RCC 7860 (cell line): ENCODE measurements at regions not wholly inside any gene's neighbourhood (a gene's known extent, or its start where the extent isn't known, plus 50 kb on each side); places are given as distances from the start of the nearest gene placed in this dataset.
A peak's percentile ranks its signal among the peaks of the same experiment; 100 is the strongest.
"Not testable (repeated sequence)": the region's sequence is repeated elsewhere in the genome, so short reads cannot be mapped to it uniquely, and the experiment has no call there.

Source experiments
- DNase-seq: peaks from one replicate; pipeline ENCODE4 v3.0.0-alpha.2; 2015; ENCODE audit warnings: low spot score
- FAIRE-seq: peaks from 2 replicates; lab custom pipeline; 2012; peaks lifted over from hg19 to GRCh38; lab: Jason Lieb, UNC

DNA sequence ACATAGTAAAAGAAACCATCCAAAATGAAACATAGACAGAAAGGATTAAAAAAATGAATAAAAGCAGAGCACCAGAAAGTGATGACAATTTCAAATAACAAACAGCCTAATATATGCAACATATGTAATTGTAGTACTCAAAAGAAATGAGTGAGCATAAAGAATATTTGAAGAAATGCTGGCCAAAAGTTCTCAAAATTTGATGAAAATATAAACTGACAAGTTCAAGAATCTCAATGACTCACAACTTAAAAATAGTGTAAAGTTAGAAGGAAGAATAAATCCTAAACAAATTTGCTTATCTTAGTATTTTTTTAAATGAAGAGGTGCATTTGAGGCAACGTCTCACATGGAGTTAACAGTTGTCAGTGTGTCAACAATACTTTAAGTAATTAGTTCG, 498.9 kb downstream of the SLC6A15 start:
- no peak for DNase-seq

DNA sequence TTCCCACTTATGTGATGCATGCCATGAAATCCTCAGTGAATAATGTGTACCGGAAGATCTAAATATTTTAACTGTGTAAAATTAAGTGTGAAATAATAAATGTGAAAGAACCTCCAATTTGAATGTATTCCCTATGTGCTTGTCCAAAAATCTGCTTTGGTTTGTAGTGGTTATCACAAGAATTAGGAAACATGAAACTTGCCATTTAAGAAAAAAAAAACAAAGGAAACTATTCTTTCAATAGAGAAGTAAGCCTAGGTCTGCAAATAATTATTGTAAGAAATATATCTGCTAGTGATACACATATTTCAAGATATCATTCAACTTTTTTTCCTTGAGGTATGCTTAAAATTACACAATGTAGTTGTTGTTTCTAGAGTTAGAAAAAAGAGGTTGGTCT, 500.4 kb downstream of the SLC6A15 start:
- DNase-seq = no peak
- no peak for FAIRE-seq

More for the DNA sequence above, 498.9 kb downstream of the SLC6A15 start:
- FAIRE-seq = no peak

DNA sequence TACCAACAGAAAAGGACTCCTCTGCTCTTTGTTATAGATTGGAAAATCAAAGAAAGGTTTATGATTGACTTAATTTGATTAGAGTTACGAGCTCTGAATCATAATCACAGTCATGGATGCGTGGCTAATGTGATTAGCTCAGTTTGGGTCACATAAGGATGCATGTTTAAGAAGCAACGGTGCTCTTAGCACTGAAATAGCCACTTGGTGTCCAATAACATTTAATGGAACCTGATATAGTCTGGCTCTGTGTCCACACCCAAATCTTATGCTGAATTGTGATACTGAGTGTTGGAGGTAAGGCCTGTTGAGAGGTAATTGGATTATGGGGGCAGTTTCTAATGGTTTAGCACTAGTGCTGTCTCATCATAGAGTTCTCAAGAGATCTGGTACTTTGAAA, 501.6 kb downstream of the SLC6A15 start:
- FAIRE-seq = no peak
- DNase-seq = no peak

DNA sequence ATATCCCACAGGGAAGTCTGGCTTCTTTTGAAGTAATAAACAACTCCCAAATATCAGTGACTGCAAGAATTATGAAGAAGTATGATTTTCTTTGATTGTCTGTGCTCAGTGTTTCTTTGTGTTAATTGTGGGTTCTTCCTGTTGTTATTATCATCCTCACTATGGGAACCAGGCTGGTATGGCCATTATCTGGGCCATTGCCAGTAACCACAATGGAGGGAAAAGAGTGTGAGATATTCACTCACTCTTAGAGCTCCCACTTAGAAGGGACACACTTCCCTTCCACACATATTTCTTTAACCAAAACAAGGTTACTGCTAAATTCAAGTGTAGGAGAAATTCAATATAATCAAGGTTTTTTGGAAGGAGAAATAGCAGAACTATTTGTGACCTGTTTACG, 503.7 kb downstream of the SLC6A15 start:
- FAIRE-seq = no peak
- DNase-seq = no peak

DNA sequence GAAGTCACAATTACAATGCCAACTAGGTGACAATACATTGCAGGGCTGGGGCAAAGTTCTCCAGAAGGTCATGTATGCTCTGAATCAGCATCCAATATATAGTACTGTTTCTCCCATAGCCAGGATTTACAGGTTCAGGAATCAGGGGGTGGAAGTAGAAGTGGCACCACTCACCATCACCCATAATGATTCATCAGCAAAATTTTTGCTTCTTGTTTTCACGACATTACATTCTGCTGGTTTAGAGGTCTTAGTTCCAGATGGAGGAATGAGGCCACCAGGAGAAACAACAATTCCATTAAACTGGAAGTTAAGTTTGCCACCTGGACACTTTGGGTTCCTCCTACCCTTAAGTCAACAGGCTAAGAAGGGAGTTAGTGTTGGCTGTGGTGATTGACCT, 505.9 kb downstream of the SLC6A15 start:
- not testable (repeated sequence) for FAIRE-seq, DNase-seq

DNA sequence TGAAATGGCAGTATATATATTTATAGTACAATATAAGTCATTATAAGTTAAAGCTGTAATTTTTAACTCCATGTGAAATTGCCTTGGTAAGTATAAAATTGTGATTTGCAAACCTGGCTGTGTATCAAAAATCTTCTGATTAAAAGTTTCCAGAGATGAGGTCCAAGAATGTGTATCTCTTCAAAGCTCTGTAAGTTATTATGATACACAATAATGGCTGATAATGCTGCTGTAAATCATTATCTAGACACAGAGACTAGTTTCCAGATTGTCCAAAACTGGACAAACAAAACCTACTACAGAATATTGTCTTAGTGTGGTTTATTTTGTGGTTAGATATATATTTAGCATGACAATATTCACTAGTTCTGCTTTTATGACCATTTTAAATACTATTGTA, 514.8 kb downstream of the SLC6A15 start:
- no peak for DNase-seq
- no peak for FAIRE-seq

DNA sequence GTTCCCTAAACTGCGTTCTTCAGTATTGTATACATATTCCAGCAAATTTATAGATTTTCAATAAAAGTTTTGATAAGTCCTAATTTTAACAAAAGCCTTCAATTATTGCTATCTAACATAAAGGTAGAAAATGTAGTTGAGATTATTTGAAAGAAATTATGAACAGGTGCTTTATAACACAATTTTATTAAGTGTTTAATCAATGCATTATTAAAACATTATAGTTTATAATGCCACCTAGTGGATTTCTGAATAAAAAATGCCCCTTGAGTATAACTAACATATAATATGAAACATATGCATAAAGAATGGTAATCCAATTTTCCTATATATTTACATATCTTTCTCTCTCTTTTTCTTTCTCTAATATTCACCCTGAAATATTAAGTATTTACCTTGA, 515.3 kb downstream of the SLC6A15 start:
- peak; percentile 25 for FAIRE-seq
- DNase-seq = no peak

DNA sequence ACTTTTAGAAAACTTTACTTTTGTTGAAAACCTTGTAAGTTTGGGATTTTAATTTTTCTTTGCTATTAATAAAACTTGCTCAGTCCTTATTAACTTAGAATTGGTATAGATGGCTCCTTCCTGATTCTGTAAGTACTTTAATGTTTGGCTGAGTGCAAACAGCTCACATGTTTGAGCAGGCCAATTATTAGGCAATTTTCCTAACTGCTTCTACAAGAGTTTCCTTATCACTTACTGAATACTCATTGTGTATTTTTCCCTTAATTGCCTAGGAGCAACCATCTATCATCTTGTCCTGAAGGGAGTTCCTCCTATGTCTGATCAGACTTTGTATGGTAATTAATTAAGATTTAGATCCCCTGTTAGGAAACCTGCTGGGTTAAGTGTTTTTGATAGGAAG, 521.4 kb downstream of the SLC6A15 start:
- DNase-seq, FAIRE-seq: not testable (repeated sequence)

DNA sequence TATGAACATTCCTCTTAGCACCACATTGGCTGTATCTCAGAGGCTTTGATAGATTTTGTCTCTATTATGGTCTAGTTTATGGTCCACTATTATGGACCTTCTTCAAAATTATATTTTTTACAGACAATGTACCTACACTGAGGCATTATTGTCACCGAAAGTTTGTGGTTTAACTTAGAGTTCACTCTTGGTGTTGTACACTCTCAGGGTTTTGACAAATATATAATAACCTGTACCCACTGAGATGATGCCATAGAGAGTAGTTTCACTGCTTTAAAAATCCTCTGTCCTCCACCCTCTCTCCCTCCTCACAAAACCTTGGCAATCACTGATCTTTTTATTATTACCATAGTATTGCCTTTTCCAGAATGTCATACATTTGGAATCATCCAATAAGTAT, 528.2 kb downstream of the SLC6A15 start:
- no peak for FAIRE-seq
- no peak for DNase-seq

DNA sequence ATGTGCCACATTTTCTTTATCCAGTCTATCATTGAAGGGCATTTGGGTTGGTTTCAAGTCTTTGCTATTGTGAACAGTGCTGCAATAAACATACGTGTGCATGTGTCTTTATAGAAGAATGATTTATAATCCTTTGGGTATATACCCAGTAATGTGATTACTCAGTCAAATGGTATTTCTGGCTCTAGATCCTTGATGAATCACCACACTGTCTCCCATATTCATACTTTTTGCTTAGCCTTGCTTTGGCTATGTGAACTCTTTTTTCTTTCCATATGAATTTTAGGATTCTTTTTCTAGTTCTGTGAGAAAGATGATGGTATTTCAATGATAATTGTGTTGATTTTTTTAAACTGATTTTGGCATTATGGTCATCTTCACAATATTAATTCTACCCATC, 530.1 kb downstream of the SLC6A15 start:
- not testable (repeated sequence) for FAIRE-seq
- peak; percentile 72 for DNase-seq

DNA sequence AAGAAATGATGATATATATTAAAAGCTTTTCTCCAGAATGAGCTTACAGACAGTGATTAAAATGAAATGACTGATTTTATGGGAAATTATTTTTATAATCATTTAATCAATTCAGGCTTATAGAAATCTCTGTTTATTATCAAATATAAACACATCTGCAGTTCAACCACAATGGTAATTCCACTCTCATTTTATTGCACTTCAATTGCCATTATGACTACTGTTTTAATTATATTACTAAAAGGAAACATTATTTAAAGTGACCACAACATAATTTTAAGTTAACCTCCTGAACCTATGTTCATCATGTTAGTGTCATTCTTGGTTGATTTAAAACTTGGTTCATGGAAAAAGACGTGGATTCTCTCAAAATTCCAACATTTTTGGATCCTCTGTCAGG, 536.3 kb downstream of the SLC6A15 start:
- DNase-seq (no peak), FAIRE-seq (no peak)

DNA sequence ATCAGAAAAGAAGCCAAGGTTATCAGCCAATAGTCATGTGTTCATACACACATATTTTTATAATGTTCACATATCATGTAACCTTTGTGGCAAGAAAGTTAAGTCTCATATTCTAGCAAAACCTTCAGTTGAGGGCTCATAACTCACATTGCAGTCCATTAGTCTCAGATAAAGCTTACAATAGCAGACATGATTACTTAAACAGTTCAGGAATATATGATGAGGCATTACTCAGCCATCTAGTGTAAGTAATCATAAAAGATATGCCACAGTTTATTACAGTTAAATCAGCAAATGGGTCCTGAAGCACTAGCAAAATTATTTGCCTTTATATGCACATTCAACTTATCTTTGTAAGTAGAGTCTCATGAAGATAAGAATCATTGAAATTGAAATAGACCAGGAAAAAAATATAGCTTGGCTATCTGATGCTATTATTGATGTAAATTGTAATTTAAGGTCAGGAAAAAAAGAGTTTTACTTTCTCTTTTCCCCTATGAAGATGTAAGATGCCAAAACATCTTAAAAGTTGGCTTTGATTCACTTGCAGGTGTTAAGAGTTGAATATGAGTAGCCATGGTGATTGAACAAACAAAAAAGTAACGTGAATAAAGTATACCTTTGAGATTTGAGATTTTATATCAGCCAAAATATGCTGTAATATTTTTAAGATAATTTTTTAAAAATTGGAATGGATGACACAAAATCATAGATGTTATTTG, 537.0 kb downstream of the SLC6A15 start:
- no peak for DNase-seq

DNA sequence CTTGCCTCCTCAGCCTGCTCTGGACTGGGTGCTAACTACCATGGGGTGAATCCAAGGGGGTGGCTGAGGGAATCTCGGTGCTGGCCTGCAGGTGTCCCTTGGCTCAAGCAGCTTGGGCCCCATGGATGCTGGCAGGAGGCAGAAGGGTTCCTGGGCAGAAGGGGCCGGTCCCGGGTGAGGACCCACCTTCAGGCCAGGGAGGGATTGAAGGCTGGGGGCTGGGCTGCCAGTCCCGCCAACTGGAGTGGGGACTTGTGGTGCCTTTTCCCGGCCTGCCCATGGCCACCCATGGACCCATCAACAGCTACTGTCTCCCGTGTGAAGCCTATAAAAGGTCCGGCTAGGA, 550.1 kb downstream of the SLC6A15 start:
- no peak for DNase-seq
- FAIRE-seq = no peak

More for the DNA sequence above, 537.0 kb downstream of the SLC6A15 start:
- no peak for FAIRE-seq

DNA sequence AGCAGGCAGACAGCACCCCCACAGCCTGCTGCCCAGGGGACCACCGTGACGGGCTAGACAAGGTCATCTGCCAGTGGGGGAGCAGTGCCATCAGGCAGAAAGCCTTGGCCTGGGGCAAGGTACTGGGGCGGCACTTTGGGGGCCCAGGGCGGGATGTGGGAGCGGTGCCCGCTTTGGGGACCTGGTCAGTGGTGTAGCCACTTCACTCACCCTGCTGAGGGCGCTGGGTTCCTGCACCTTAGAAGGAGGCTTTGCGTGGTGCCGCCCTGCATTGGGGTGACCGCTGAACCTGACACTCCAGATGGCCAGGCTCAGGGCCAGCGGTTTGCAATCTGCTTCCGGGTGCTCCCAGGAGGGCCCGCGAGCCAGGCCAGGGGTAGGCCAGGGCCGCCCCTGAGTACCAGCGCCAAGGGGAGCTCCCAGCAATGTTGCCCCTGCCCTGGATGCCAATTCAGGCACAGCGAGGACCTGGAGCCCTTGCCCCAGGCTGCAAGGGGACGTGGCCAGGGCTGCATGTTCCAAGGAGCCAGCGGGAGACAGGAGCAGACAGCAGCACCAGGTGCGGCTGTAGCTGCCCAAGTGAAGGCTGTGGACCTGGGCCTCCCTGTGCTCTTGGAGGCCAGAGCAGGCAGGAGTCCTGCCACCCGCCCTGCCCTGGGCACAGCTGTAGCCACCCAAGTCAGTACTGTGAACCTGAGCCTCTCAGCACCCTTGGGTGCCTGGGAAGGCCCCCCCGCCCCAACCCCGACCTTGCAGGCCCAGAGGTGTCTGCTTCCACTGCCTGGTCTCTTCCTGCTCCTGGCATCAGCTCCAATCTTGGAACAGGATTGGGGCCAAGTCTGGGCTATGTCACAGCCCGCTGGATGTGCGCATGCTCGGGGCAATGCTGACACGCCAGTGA, 550.7 kb downstream of the SLC6A15 start:
- no peak for FAIRE-seq
- DNase-seq = no peak

DNA sequence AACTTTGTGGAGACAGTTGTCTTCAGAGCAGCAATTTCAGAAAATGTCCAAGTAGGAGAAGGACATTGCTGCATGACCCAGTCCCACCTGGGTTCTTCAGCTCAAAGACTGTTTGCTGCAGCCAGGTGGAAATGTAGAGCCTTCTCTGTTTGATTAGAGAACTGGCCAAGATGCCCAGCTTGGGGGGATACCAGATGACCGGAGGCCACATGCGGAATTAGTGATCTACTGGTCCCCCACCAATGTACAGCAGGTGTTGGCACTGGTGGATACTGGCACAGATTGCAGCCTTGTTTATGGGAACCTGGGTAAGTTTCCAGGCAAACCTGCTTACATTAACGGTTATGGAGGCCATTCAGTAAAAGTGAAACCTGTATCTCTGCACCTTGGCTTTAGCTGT, 555.3 kb downstream of the SLC6A15 start:
- no peak for FAIRE-seq
- DNase-seq = no peak

DNA sequence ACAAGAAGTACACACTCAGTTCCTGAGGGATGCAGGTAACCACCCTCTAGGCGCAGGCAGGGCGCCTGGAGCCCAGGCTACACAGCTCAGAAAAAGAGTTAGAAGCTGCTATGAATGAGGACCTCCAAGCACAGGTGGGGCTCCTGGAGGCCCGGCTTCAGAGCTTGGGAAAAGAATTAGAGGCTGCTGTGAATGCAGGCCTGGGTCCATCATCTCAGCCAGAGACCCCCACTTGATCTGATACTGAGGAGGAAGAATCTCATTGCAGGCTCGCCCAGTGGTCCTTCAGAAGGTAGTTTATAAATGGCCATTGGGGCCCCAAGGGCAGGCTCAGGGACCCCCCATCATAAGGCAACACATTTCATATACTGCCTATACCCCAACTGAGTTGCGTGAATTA, 556.4 kb downstream of the SLC6A15 start:
- no peak for FAIRE-seq

DNA sequence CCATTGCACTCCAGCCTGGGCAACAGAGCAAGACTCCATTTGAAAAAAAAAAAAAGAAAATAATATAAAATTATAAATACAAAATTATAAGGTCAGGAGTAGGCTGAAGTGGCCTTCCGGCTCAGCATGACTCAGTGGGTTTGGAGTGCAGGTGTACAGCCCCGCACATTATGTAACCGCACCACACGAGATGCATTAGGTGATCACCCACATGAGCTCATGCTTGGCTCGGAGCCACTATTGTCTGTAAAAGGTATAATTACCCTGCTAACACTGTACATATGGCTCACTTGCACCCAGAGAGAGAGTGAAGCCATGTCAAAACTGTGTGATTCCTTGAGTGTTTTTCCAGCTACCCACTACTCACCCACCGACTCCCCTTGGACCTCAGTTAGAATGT, 557.0 kb downstream of the SLC6A15 start:
- FAIRE-seq = no peak
- DNase-seq = no peak

More for the DNA sequence above, 556.4 kb downstream of the SLC6A15 start:
- DNase-seq = no peak

DNA sequence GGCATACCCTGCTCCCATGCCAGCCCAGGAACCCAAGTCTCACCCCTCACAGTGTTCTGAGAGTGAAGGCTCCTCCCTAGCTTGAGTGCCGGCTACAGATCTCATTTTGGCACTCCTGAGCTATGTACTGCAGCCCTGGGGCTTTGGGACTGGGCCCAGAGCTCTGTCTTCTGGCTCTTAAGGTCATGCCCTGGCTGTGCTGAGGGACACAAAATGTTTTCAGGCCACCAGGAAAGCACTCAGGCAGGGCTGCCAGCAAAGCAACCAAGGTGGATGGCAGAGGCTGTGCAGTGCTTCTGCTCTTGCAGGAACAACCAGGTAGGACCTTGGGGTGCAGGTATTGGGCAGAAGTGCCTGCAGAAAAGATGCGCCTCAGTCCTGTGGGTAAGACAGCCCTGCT, 564.0 kb downstream of the SLC6A15 start:
- DNase-seq (no peak), FAIRE-seq (no peak)

DNA sequence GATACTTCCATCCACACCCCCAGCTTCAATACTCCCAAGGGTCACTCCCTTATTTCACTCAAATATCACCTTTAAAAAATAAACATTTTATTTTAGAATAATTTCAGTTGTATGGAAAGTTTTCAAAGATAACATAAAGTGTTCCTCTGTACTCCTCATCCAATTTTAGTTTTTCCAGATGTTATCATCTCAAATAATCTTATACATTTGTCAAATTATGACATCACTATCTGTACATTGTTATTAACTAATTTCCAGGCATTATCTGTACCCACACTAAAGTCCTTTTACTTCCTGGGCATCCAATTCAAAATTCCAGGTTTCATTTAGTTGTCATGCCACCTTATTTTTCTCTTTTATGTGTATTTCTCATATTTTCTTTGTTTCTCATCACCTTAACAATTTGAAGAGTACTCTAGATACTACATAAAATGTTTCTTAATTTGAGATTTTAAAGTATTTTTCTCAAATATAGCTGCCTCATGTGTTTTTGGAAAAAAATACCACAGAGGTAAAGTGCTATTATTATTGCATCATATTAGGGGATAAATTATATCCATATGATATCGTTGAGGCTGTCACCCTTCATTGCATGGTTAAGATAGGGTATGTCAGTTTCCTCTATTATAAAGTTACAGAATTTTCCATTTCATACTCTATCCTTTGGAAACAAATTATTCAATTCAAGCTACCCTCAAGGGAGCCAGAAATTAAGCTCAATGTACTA, 571.0 kb downstream of the SLC6A15 start:
- DNase-seq (no peak), FAIRE-seq (no peak)

DNA sequence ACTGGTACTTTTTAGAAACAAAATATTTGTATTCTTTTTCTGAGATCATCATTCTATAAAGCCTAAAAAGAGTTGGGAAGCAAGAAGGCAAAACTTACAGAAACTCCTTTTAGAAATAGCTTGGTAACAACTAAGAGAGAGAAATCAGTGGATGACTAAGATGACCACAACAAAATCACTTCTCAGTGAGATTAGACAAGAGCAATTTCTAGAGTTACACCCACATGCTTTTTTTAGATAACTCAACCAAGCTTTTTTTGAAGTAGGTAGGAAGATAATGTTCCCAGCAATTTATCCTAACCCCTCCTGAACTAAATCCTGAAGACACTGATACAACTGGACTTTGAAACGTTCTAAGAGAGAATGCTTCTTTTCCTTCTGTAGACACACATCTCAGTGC, 576.4 kb downstream of the SLC6A15 start:
- FAIRE-seq (no peak), DNase-seq (no peak)

DNA sequence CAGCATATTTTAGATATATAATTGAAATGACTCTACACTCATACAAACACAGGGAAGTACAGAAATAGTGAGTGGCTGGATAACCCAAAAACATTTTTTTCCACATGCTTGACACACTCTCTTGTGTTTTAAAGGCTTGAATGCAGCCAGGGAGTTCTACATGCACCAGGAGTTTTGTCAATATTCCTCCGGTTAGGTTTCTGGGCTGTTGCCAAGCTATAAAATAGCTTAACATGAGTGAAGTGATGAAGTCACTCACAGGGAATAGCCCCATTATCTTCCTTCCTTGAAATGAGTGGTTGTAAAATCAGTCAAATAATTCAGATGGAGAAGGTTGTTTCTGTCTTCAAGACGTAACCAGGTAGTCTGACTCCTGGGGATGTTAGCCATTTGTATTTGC, 582.7 kb downstream of the SLC6A15 start:
- no peak for DNase-seq
- no peak for FAIRE-seq

DNA sequence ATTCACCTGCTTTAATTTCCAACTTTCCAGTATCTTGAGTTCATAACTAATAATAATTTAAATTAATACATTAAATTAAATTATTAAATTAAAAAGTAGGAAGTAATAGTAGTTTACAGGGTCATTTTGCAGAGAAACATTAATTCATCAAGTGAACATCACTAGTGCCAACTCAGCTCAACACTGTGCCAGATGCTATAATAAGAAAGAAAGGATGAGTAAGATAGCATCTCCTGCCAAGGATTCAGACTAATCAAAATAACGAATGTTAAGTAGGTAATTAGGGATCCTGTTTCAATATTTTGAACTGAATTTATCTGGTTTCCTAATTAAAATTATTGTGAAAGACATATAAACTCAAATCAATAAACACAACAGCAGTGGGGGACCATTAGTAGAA, 596.7 kb downstream of the SLC6A15 start:
- FAIRE-seq (no peak), DNase-seq (no peak)
